ENCODE measurements at regions not wholly inside any gene's neighbourhood (a gene's known extent, or its start where the extent isn't known, plus 50 kb on each side); places are given as distances from the start of the nearest gene placed in this dataset.
A peak's percentile ranks its signal among the peaks of the same experiment; 100 is the strongest.
"Not testable (repeated sequence)": the region's sequence is repeated elsewhere in the genome, so short reads cannot be mapped to it uniquely, and the experiment has no call there.

- FAIRE-seq (no peak), DNase-seq (ENCODE audit: low spot score) (no peak)
These were observed 102.0 kb downstream of the CARTPT start for GRCh38 chr5:71821029-71821428.

GRCh38 chr5:71822065-71822464, 103.0 kb downstream of the CARTPT start:
- not testable (repeated sequence) for FAIRE-seq; DNase-seq (ENCODE audit: low spot score)

GRCh38 chr5:71825992-71826391, 106.9 kb downstream of the CARTPT start:
- no peak for FAIRE-seq
- DNase-seq (ENCODE audit: low spot score), result no peak

- no peak for DNase-seq (ENCODE audit: low spot score)
- FAIRE-seq, result no peak
These were observed 109.4 kb downstream of the CARTPT start for GRCh38 chr5:71828291-71829040.

- FAIRE-seq (no peak), DNase-seq (ENCODE audit: low spot score) (no peak)
These were observed 110.1 kb downstream of the CARTPT start for GRCh38 chr5:71829206-71829605.

- peak; percentile 48 for FAIRE-seq
- DNase-seq (ENCODE audit: low spot score), result peak; percentile 75
These were observed 111.8 kb downstream of the CARTPT start for GRCh38 chr5:71830681-71831539.

- DNase-seq (ENCODE audit: low spot score) (no peak), FAIRE-seq (no peak)
These were observed 114.0 kb downstream of the CARTPT start for GRCh38 chr5:71832812-71833715.

- DNase-seq (ENCODE audit: low spot score), result no peak
- FAIRE-seq, result no peak
These were observed 115.5 kb downstream of the CARTPT start for GRCh38 chr5:71834601-71835000.

- no peak for DNase-seq (ENCODE audit: low spot score)
These were observed 117.0 kb downstream of the CARTPT start for GRCh38 chr5:71836084-71836483.

GRCh38 chr5:71836559-71837112, 117.6 kb downstream of the CARTPT start:
- FAIRE-seq, result no peak
- DNase-seq (ENCODE audit: low spot score), result no peak

More at GRCh38 chr5:71836084-71836483, 117.0 kb downstream of the CARTPT start:
- FAIRE-seq, result no peak

GRCh38 chr5:71838286-71838685, 119.2 kb downstream of the CARTPT start:
- FAIRE-seq (no peak), DNase-seq (ENCODE audit: low spot score) (no peak)

- FAIRE-seq (no peak), DNase-seq (ENCODE audit: low spot score) (no peak)
These were observed 120.2 kb downstream of the CARTPT start for GRCh38 chr5:71839096-71839884.

- DNase-seq (ENCODE audit: low spot score) (no peak), FAIRE-seq (no peak)
These were observed 122.0 kb downstream of the CARTPT start for GRCh38 chr5:71841107-71841506.

- DNase-seq (ENCODE audit: low spot score) (no peak), FAIRE-seq (no peak)
These were observed 124.0 kb downstream of the CARTPT start for GRCh38 chr5:71843111-71843510.

- DNase-seq (ENCODE audit: low spot score) (no peak), FAIRE-seq (no peak)
These were observed 125.8 kb downstream of the CARTPT start for GRCh38 chr5:71844862-71845261.

GRCh38 chr5:71859515-71859914, 140.4 kb downstream of the CARTPT start:
- DNase-seq (ENCODE audit: low spot score), result no peak
- FAIRE-seq, result no peak

GRCh38 chr5:71860048-71860447, 141.0 kb downstream of the CARTPT start:
- no peak for FAIRE-seq
- no peak for DNase-seq (ENCODE audit: low spot score)

- FAIRE-seq, result no peak
- DNase-seq (ENCODE audit: low spot score), result no peak
These were observed 142.6 kb downstream of the CARTPT start for GRCh38 chr5:71861682-71862081.

- FAIRE-seq, result no peak
- DNase-seq (ENCODE audit: low spot score), result no peak
These were observed 143.0 kb downstream of the CARTPT start for GRCh38 chr5:71862087-71862486.

GRCh38 chr5:71862507-71863060, 143.5 kb downstream of the CARTPT start:
- FAIRE-seq (no peak), DNase-seq (ENCODE audit: low spot score) (no peak)

Data from urothelium cell line (cell line).